H7 (cell line): ENCODE measurements at regions not wholly inside any gene's neighbourhood (a gene's known extent, or its start where the extent isn't known, plus 50 kb on each side); places are given as distances from the start of the nearest gene placed in this dataset.

Experiments
- DNase-seq: peaks from one replicate; pipeline ENCODE4 v3.0.0; 2012
- H3K27me3 ChIP-seq: 2 replicates; pipeline ENCODE4 v1.6.0; 2011; ENCODE audit warnings: mild to moderate bottlenecking, low read length; ENCODE audit not compliant: control insufficient read depth, insufficient read depth
- H3K36me3 ChIP-seq: replicated peaks from 2 replicates; pipeline ENCODE4 v1.5.1; 2011; ENCODE audit warnings: low read length; ENCODE audit not compliant: control insufficient read depth, insufficient read depth
- H3K4me3 ChIP-seq: 2 replicates; pipeline ENCODE4 v1.5.1; 2011; ENCODE audit warnings: low read depth, mild to moderate bottlenecking, control low read depth, low read length, moderate library complexity; ENCODE audit not compliant: insufficient read depth

GRCh38 chr4:23697722-23698121 is 192.1 kb downstream of the PPARGC1A start:
- no peak overlapping the region for H3K4me3 ChIP-seq
- no peaks in the 10 kb centered on the region for H3K36me3 ChIP-seq
- no peaks in the 10 kb centered on the region for H3K27me3 ChIP-seq
- DNase-seq, result no peak

- H3K4me3 ChIP-seq, result no peak overlapping the region
- no peak for DNase-seq
Observed at GRCh38 chr4:23697001-23697528, 192.8 kb downstream of the PPARGC1A start.

GRCh38 chr4:23686169-23686897 is 203.5 kb downstream of the PPARGC1A start:
- Histone ChIP-seq H3K36me3 (no peaks in the 10 kb centered on the region), H3K27me3 (no peaks in the 10 kb centered on the region), H3K4me3 (no peak overlapping the region)
- no peak for DNase-seq

More at GRCh38 chr4:23697001-23697528, 192.8 kb downstream of the PPARGC1A start:
- no peaks in the 10 kb centered on the region for H3K36me3 ChIP-seq
- H3K27me3 ChIP-seq, result no peaks in the 10 kb centered on the region

GRCh38 chr4:23685471-23685870 is 204.4 kb downstream of the PPARGC1A start:
- DNase-seq, result no peak

GRCh38 chr4:23680671-23681518 is 209.0 kb downstream of the PPARGC1A start:
- Histone ChIP-seq H3K4me3 (no peak overlapping the region), H3K27me3 (no peaks in the 10 kb centered on the region), H3K36me3 (no peaks in the 10 kb centered on the region)
- DNase-seq, result no peak

More at GRCh38 chr4:23685471-23685870, 204.4 kb downstream of the PPARGC1A start:
- no peak overlapping the region for H3K4me3 ChIP-seq
- no peaks in the 10 kb centered on the region for H3K36me3 ChIP-seq
- no peaks in the 10 kb centered on the region for H3K27me3 ChIP-seq

GRCh38 chr4:23674694-23675093 is 215.2 kb downstream of the PPARGC1A start:
- Histone ChIP-seq H3K36me3 (no peaks in the 10 kb centered on the region), H3K27me3 (no peaks in the 10 kb centered on the region), H3K4me3 (no peak overlapping the region)
- no peak for DNase-seq

GRCh38 chr4:23667659-23668058 is 222.2 kb downstream of the PPARGC1A start:
- Histone ChIP-seq H3K4me3 (no peak overlapping the region), H3K36me3 (no peaks in the 10 kb centered on the region), H3K27me3 (no peaks in the 10 kb centered on the region)
- DNase-seq, result no peak

- no peak overlapping the region for H3K4me3 ChIP-seq
- no peak for DNase-seq
- no peaks in the 10 kb centered on the region for H3K27me3 ChIP-seq
- H3K36me3 ChIP-seq, result no peaks in the 10 kb centered on the region
Observed at GRCh38 chr4:23660865-23661264, 229.0 kb downstream of the PPARGC1A start.

- H3K4me3 ChIP-seq, result no peak overlapping the region
- no peaks in the 10 kb centered on the region for H3K36me3 ChIP-seq
- no peak for DNase-seq
- H3K27me3 ChIP-seq, result no peaks in the 10 kb centered on the region
Observed at GRCh38 chr4:23654791-23655190, 235.1 kb downstream of the PPARGC1A start.

- no peak for DNase-seq
Observed at GRCh38 chr4:23648854-23649596, 240.8 kb downstream of the PPARGC1A start.

GRCh38 chr4:23635468-23635867 is 254.4 kb downstream of the PPARGC1A start:
- Histone ChIP-seq H3K4me3 (no peak overlapping the region), H3K27me3 (no peaks in the 10 kb centered on the region), H3K36me3 (no peaks in the 10 kb centered on the region)
- DNase-seq, result no peak

More at GRCh38 chr4:23648854-23649596, 240.8 kb downstream of the PPARGC1A start:
- no peak overlapping the region for H3K4me3 ChIP-seq
- H3K27me3 ChIP-seq, result no peaks in the 10 kb centered on the region
- no peaks in the 10 kb centered on the region for H3K36me3 ChIP-seq

GRCh38 chr4:23631255-23631950 is 258.4 kb downstream of the PPARGC1A start:
- Histone ChIP-seq H3K27me3 (no peaks in the 10 kb centered on the region), H3K4me3 (no peak overlapping the region), H3K36me3 (no peaks in the 10 kb centered on the region)
- DNase-seq, result no peak

- no peak overlapping the region for H3K4me3 ChIP-seq
- no peaks in the 10 kb centered on the region for H3K27me3 ChIP-seq
- no peaks in the 10 kb centered on the region for H3K36me3 ChIP-seq
- DNase-seq, result no peak
Observed at GRCh38 chr4:23630110-23630509, 259.7 kb downstream of the PPARGC1A start.

GRCh38 chr4:23629421-23629820 is 260.4 kb downstream of the PPARGC1A start:
- Histone ChIP-seq H3K27me3 (no peaks in the 10 kb centered on the region), H3K36me3 (no peaks in the 10 kb centered on the region)
- no peak for DNase-seq

More at GRCh38 chr4:23629421-23629820, 260.4 kb downstream of the PPARGC1A start:
- no peak overlapping the region for H3K4me3 ChIP-seq
